ENCODE measurements at regions not wholly inside any gene's neighbourhood (a gene's known extent, or its start where the extent isn't known, plus 50 kb on each side); places are given as distances from the start of the nearest gene placed in this dataset.

- H3K79me2 ChIP-seq (ENCODE audit: low read length), result no peaks in the 10 kb centered on the region
- H3K4me3 ChIP-seq (ENCODE audit: low read length), result no peak overlapping the region
- H3K4me1 ChIP-seq (ENCODE audit: low read length), result no peaks in the 10 kb centered on the region
- no peaks in the 10 kb centered on the region for H3K36me3 ChIP-seq (replicated peaks; ENCODE audit: insufficient read depth, low read length)
- H3K27ac ChIP-seq (ENCODE audit: low read length), result no peak overlapping the region
- no peaks in the 10 kb centered on the region for H3F3A ChIP-seq (ENCODE audit: insufficient read depth, low read length)
- no peak overlapping the region for H3K4me2 ChIP-seq (ENCODE audit: low read depth, low read length)
- H3K27me3 ChIP-seq (replicated peaks; ENCODE audit: insufficient read depth, low read length), result no peaks in the 10 kb centered on the region
- no peak for TF ChIP-seq EZH2phosphoT487 (IDR thresholded peaks at IDR 0.05; ENCODE audit: low read length)
- no peak for TF ChIP-seq CTCF (IDR thresholded peaks at IDR 0.05; ENCODE audit: low read length)
- no peak for TF ChIP-seq EZH2 (optimal IDR thresholded peaks at IDR 0.05; ENCODE audit: low read depth, low read length)
- H4K20me1 ChIP-seq (ENCODE audit: insufficient read depth, low read length), result no peaks in the 10 kb centered on the region
- no peak overlapping the region for H2AFZ ChIP-seq (ENCODE audit: low read length)
- no peak overlapping the region for H3K9ac ChIP-seq (ENCODE audit: low read length)
- no peaks in the 10 kb centered on the region for H3K9me3 ChIP-seq (replicated peaks; ENCODE audit: insufficient read depth, low read length)
- H3K9me2 ChIP-seq (replicated peaks; ENCODE audit: insufficient read depth, low read length), result no peaks in the 10 kb centered on the region
- no peak for DNase-seq
Observed at GRCh38 chr4:171281359-171281758, 531.8 kb upstream of the GALNTL6 start.

- Histone ChIP-seq H3K27me3 (replicated peaks; ENCODE audit: insufficient read depth, low read length) (no peaks in the 10 kb centered on the region), H4K20me1 (ENCODE audit: insufficient read depth, low read length) (no peaks in the 10 kb centered on the region), H3K36me3 (replicated peaks; ENCODE audit: insufficient read depth, low read length) (no peaks in the 10 kb centered on the region), H3K4me3 (ENCODE audit: low read length) (no peak overlapping the region), H3K9ac (ENCODE audit: low read length) (no peak overlapping the region), H3K9me2 (replicated peaks; ENCODE audit: insufficient read depth, low read length) (no peaks in the 10 kb centered on the region), H3K27ac (ENCODE audit: low read length) (no peak overlapping the region), H3K4me1 (ENCODE audit: low read length) (no peaks in the 10 kb centered on the region), H3F3A (ENCODE audit: insufficient read depth, low read length) (no peaks in the 10 kb centered on the region), H2AFZ (ENCODE audit: low read length) (no peak overlapping the region), H3K79me2 (ENCODE audit: low read length) (no peaks in the 10 kb centered on the region), H3K9me3 (replicated peaks; ENCODE audit: insufficient read depth, low read length) (no peaks in the 10 kb centered on the region), H3K4me2 (ENCODE audit: low read depth, low read length) (no peak overlapping the region)
- DNase-seq, result no peak
- TF ChIP-seq CTCF (IDR thresholded peaks at IDR 0.05; ENCODE audit: low read length) (no peak), EZH2phosphoT487 (IDR thresholded peaks at IDR 0.05; ENCODE audit: low read length) (no peak)
Observed at GRCh38 chr4:171279131-171279530, 534.1 kb upstream of the GALNTL6 start.

- H3K9me3 ChIP-seq (replicated peaks; ENCODE audit: insufficient read depth, low read length), result no peaks in the 10 kb centered on the region
- no peaks in the 10 kb centered on the region for H3F3A ChIP-seq (ENCODE audit: insufficient read depth, low read length)
- TF ChIP-seq EZH2 (optimal IDR thresholded peaks at IDR 0.05; ENCODE audit: low read depth, low read length), result no peak
- no peak for TF ChIP-seq EZH2phosphoT487 (IDR thresholded peaks at IDR 0.05; ENCODE audit: low read length)
- TF ChIP-seq CTCF (IDR thresholded peaks at IDR 0.05; ENCODE audit: low read length), result no peak
- H3K4me1 ChIP-seq (ENCODE audit: low read length), result no peaks in the 10 kb centered on the region
- H3K9me2 ChIP-seq (replicated peaks; ENCODE audit: insufficient read depth, low read length), result no peaks in the 10 kb centered on the region
- H3K79me2 ChIP-seq (ENCODE audit: low read length), result no peaks in the 10 kb centered on the region
- H3K4me3 ChIP-seq (ENCODE audit: low read length), result no peak overlapping the region
- H4K20me1 ChIP-seq (ENCODE audit: insufficient read depth, low read length), result no peaks in the 10 kb centered on the region
- DNase-seq, result no peak
- no peak overlapping the region for H3K27ac ChIP-seq (ENCODE audit: low read length)
- H3K4me2 ChIP-seq (ENCODE audit: low read depth, low read length), result no peak overlapping the region
- no peak overlapping the region for H2AFZ ChIP-seq (ENCODE audit: low read length)
- H3K36me3 ChIP-seq (replicated peaks; ENCODE audit: insufficient read depth, low read length), result no peaks in the 10 kb centered on the region
- no peaks in the 10 kb centered on the region for H3K27me3 ChIP-seq (replicated peaks; ENCODE audit: insufficient read depth, low read length)
- H3K9ac ChIP-seq (ENCODE audit: low read length), result no peak overlapping the region
Observed at GRCh38 chr4:171266671-171267070, 546.5 kb upstream of the GALNTL6 start.
